GM19468 (cell line): ENCODE measurements at regions not wholly inside any gene's neighbourhood (a gene's known extent, or its start where the extent isn't known, plus 50 kb on each side); places are given as distances from the start of the nearest gene placed in this dataset.

Experiments
- ATAC-seq: cut with Tn5 transposase; IDR thresholded peaks from one replicate; pipeline ENCODE4 v1.9.1; 2021; ENCODE audit warnings: mild to moderate bottlenecking, moderate library complexity, moderate number of reproducible peaks; ENCODE audit not compliant: unreplicated experiment; ENCODE audit errors: extremely low read depth

DNA sequence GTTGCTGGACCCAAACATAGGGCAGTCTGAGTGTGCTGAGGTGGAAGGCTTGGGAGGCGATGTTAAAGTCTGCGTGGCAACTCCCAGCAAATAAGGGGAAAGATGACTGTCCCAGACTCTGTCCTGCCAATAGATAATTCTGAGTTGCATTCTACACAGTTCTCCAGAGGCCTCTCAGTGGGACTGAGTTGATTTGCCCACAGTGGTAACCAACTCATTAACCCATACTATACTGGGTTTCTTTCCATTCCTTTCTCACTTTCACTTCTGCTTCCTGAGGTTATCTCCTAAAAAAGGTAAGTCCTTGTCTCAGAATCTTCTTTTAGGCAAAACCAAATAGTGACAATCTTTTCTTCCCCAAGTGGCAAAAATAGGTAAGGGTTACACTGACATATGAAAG, 549.9 kb upstream of the DPPA4 start:
- ATAC-seq: no peak

DNA sequence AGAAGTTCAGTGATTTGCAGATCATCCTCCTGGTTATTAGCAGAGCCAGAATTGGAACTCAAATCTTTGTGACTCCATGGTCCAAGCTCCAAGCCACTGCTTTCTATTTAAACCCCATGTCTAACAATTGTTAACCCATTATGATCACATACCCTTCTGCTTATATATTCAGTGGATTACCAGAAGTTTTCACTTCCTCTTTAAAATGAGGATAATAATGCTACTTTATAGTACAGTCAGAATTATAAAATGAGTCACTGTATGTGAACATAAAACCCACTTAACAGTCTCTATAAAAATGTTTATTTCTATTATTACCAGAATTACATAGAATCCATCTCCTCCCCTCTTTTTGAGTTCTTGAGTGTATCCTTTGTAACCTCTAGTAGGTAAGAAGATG, 550.7 kb upstream of the DPPA4 start:
- no peak for ATAC-seq

DNA sequence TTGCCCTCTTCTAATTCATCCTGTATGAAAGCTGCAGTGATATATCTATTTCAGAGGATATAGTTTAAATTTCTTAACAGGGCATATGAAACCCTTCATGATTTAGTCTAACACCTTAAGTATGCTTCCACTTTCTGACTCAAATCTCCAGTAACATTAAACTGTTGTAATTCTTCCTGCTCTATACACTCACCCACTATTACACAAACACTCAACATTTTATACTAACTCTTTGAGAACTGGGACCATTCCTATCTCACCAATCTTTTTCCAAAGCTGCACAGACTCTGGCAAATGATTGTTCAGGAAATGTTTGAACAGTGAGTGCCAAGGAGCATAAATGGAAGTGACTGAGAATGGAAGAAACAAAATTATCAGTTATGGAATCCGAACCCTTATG, 560.4 kb upstream of the DPPA4 start:
- no peak for ATAC-seq

DNA sequence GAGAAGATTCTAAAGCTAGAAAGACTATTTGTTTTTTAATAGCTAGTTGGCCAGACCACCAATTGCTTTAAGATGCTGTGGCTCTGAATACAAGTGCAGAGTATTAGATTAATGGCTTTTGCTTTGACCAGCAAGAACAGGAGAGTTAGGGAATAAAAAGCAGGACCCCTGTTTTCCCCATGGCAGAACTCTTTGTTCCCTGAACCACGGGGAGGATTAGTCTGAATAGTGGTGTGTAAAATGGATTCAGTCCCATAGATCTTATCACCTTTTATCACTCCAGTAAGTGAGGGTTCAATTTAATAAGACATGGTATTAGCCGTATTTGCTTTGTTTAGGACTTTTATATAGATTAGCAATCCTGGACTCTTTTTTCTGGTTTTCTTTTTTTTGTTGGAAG, 562.6 kb upstream of the DPPA4 start:
- no peak for ATAC-seq

DNA sequence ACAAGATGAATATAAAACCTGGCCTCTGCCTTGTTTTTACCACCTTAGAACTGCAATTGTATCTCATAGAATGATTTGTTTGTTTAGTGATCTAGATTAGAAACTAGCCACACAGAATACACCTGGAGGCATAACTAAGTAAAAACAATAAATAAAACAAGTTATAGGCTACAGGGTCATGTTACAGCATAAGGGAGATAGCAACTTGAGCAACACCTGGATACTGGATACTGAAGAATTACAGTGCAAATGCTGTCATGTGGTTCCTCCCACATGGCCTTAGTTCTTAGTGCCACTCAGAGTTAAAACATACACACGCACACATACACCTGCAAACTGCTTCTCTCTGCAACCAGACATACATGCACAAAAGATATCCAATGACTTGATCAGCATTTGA, 563.4 kb upstream of the DPPA4 start:
- ATAC-seq: no peak

DNA sequence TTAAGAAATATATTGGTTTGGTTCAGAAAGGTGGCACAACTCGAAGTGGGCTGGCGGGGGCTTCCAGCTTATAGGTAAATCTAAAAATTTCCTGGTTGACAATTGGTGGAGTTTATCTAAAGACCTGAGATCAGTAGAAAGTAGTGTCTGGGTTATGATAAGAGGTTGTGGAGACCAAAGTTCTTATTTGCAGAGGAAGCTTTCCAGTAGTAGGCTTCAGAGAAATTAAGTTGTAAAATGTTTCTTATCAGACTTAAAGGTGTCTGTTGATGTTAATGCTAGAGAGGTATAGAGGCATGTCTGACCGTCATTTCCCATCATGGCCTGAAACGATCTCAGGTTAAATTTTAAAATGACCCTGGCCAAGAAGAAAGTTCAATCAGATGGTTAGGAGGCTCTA, 565.2 kb upstream of the DPPA4 start:
- ATAC-seq: no peak

DNA sequence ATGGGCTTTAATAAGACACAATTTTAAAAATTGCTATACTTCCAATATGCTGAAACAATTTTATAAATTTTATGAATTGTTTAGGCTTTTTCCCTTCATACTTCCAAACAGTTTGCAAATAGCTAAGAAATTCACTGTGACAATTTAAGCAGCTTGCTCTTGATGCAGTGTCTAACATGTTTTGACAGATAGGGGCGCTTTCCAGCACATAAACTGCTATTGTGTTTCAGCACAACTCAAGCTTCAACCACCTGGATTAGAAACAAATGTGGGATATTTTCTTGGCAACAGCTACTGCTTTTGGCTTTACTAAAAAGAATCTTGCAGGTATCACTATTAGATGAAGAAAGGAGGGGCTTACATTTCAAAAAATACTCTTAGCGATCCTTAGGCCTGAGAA, 565.8 kb upstream of the DPPA4 start:
- ATAC-seq: no peak

DNA sequence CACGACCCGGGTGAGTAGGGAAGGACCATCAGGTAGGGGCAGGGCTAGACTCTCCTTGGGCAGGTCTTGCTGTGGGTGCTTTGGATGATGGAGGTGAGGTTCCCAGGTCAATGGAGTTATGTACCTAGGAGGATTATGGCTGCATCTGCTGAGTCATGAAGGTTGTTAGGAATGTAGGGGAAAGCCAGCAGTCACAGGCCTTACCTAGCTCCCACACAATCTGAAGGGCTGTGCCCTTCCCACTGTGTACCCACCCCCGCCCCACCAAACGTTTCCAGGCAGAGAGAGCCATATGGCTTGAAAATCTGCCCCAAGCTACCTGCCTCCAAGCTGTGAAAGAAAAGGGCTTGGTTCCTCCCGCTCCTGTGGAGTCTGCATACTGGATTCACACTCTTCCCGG, 573.4 kb upstream of the DPPA4 start:
- ATAC-seq: no peak

DNA sequence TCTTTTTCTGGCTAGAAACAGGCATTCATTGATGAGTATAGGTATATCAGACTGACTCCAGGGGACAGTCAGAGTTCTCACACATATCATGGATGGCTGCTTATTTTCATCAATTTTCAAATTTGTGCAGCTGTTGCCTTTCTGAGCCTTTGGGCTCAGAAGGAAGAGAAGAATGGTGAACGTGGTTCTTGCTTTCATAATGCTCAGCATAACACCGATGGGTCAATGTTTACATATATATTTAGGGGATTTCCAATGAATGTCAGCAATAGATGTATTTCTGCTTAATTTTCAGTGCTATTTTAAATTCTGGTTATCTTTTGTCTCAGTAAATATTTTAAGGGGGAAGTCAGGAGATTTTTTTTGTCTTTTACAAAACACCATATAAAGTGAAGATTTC, 581.4 kb upstream of the DPPA4 start:
- no peak for ATAC-seq

DNA sequence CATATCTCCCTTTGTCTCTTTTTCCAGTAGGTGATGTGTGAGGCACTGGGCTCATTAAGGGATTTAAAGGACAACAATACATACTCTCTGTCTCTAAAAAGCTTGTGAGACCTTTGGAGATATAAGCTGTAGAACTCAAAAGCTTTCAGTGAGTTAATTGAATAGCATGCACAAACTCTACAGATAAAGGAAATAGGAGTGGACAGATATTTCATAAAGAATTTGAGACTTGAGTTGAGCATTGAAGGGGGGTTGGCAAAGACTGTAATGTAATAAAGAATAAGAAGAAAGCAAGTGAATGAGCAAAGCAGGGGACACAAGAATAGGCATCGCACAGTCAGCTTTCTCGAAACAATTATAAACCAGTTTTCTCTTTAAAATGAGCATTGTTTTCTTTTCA, 583.4 kb upstream of the DPPA4 start:
- ATAC-seq: no peak

DNA sequence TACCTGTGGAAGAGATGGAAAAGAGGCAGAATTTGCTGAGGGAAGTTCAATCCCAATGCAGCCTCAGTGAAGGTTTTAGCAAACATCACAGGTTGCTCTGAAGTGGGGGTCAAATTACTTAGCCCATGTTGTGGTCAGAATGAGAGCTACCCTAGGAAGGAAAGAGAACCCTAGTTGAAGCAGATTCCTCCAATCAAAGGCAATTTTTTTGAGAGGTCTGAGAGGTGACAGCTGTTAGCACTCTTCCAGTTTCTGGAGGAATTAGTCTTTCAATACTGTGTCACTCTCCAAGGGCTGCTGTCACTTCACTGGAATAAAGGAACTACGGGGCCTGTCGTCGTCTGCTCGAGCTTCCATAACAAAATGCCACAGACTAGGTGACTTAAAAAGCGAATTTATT, 584.2 kb upstream of the DPPA4 start:
- no peak for ATAC-seq

DNA sequence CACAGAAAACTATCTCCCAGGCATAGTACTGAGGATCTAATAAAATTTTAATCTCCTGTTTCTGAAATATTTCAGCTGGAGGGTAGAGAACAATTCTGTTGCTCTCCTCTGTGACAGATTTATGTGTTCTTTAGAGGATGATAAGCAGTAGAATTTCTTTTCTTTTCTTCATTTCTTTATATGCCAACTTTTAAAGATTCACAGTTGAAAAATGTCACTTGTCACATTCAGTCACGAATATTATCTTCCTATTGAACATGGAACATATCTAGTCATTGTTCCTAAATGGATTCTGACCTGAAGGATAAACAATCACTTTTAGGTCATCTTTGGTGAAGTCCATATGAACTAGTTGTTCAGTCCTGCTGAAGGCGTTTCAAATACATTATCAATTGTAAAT, 585.5 kb upstream of the DPPA4 start:
- ATAC-seq: no peak

DNA sequence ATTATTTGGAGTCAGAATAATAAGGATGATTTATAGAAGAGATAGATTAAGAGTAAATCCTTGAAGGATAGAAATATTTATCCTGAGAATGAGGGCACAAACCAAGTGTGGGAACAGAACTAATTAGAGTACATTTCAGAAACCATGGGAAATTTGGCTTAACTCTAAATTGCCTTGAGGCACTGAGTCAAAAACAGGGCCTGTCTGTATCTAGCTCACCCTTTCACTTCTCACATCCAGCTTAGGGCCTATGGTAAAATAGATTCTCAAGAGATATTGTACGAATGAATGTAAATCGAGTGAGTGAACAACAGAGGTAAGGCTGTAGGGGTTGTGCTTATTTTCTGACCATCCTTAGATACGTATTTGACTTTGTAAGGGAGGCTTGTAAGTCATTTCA, 586.1 kb upstream of the DPPA4 start:
- ATAC-seq: no peak

DNA sequence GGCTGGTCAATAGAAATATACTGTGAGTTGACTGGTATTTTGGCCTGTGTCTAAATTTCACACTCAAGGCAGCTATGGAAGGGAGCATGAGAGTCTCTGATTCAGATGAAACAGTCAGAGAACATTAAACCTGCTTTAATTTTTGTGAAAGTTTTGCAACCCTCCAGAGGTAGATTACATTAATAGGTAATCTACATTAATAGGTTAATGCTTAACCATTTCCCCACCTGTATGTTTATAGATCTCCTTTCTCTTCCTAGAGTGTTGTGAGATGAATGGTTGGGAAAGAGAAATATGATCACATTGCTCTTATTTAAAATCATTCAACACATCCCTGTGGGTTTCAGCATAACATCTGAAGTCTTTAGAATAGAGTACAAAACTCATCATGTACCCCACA, 586.9 kb upstream of the DPPA4 start:
- no peak for ATAC-seq

DNA sequence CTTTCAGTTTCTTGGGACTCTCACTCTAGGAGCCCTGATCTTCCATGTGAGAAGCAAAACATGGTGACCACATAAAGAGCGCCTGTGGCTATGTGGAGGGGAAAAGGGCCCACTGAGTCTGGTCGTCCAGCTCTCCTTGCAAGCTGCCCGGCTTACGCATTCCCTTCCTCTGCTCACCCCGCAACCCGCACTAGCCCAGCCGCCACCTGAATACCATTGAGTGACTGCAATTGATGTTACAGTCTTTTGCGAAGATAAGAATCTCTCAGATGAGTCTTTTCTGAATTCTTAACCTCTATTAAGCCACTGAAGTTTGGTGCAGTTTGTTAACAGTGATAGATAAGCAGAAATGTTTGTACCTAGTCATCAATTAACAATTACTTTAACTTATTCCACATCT, 589.0 kb upstream of the DPPA4 start:
- ATAC-seq: no peak

DNA sequence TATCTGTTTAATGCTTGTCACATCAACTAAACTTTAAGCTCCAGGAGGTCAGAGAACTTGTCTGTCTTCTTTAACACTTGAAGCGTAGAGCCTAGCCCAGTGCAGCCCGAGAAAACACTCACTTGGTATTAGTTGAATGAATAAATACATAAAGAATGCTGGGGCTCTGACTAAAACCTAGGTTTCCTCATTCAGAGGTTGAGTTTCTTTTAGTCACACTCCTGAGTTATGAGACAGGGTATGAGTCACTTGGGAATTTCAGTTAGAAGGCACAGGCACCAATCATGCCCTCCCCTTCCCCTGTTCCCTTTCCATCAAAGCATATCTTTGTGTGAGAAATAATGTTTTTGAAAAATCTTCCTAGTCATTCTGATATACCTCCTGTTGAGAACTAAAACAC, 589.8 kb upstream of the DPPA4 start:
- no peak for ATAC-seq

DNA sequence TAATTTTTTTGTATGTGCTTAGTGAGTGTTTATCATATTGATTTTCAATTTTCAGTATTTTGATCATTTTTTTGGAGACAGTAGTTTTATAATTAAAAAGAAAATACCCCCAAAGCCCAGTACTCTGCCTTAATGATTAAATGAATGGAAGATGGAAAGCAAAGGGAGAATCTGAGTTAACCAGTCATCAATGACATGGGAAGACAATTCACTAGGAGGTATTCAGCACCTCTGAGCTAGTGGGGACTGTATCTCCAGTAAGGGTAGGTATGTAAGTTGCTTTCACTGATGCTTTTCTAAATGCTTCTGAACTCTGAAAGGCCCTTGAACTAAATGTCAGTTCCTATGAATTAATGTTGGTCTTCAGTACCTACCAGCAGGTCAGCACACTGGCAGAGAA, 590.4 kb upstream of the DPPA4 start:
- ATAC-seq: no peak

DNA sequence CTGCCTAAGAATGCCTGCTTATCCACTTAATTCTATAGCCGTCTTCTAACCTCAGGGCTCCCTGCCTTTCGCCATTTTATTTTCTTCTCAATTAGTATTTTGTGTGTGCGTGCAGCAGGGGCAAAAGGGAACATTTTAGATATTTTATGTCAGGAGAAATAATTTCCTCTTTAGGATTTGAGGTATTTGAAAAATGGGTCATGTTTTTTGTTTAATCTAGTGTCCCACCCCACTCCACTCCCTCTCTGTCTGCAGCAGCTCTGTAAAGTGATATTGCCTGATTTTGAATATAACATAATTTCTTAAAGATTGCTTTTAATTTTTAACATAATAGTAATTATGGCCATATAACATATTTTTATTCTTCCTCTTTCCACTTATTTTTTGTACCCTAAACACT, 593.2 kb upstream of the DPPA4 start:
- ATAC-seq: no peak

DNA sequence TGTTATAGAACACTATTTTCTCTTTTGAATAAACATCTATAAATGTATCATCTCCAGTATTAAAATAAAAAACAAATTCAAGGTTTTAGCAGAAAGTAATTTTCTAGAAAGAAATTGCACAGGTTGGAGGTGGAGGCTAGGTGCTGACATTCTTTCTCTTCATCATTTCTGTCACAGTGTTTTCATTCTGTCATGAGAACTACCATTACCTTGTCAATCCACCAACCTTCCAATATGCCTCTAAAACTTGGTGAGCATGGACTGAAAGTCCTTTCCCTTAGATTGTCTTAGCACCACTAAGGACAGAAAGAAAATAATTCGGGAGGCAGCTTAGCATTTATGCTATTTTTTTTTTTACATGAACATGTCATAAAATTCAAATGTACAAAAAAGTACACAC, 596.2 kb upstream of the DPPA4 start:
- ATAC-seq: no peak

DNA sequence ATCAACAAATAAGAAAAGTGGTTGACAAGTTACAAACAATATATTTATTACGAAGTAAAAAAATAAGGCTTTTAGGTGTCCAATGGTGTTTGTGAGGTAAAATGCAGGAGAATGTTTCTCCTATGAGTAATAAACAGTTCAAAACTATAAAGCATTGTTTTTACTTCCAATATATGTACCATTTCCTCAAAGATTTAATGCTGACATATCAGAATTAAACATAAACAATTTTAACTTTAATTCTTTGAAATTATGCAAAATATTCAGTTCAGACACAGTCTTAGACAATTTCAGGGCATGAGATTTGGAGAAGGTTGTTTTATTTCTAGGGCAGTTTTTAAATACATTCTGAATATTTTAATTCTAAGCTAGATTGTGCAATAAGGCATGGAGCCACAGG, 602.5 kb upstream of the DPPA4 start:
- ATAC-seq: no peak

DNA sequence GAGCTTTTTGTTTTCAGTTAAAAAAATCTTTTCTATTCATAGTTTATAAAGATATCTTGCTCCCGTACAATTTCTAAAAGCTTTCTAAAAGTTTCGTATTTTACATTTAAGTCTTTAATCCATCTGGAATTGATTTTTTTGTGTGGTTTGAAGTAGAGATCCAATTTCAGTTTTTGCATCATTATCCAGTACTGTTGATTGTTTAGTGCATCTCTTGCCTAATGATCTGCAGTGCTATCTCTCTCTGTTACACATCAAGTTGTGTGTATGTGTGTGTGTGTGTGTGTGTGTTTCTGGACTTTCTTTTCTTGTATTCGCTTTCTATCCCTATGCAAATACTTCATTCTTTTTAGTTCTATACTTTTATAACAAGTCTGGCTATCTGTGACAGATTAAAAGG, 605.8 kb upstream of the DPPA4 start:
- ATAC-seq: no peak

DNA sequence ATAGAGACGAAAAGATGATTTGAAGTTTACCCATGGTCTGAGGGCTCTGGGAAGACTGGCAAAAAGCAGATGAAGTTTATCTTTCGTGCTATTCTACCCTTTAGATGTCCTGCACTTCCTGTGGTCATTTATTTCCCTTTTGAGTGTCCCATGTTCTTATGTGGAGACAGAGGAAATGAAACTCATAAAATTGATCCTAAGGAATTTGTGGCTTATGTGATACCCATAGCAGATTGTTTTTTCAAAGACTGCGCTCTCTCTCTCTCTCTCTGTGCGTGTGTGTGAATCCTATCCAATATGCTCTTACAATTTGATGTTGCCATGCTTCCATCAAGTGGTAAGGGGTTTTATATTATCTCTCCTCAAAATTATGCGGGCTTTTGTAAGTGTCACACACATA, 607.5 kb upstream of the DPPA4 start:
- no peak for ATAC-seq

DNA sequence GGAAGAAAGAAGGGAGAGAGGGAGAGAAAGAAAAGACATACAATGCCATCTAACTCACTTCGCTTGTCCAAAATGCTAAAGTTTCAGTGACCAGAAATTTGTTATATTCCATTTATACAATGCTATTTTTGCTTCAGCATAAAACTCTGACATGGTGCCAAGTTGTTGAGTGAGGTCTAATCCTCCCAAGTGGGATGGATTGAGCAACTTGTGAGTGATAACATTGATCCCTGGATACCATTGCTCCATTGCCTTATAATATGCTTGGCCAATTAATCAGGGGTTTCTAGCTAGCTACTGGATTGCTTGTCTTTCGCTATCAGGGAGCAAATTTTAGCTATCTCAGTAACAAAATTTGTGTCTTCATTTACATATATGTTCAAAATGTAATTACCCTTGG, 615.6 kb upstream of the DPPA4 start:
- ATAC-seq: no peak
